ENCODE measurements at regions not wholly inside any gene's neighbourhood (a gene's known extent, or its start where the extent isn't known, plus 50 kb on each side); places are given as distances from the start of the nearest gene placed in this dataset.
A peak's percentile ranks its signal among the peaks of the same experiment; 100 is the strongest.

DNA sequence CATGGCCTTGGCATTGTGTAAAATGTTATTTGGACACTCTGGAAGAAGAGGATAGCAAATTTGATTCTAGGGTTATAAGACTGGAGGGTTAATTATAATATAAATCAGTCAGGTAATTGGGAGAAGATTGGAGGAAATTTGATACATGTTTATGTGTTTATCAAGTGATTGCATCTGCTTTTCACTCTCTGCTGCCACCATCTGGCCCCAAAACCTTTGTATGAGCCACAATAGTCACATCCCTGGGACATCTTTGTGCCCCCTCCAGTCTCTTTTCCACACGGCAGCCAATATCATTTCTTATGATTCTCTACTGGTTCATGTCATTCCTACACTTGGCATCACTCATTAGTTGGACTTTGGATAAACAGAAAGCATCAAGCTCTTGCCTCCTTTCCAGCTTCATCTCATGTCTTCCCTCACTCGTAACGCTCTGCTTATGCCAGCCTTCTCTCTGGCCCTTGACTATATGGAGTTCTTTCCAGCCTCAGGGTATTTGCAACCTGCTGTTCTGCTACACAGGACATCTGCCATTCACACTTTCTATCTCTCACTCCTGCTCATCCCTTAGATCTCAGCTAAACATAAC lies 602.3 kb upstream of the SUCLG2 start:
- TF ChIP-seq CTCF (IDR thresholded peaks at IDR 0.05) (peak in 4 of 6 experiments; percentile 13 to 41 (median 26)), POLR2A (IDR thresholded peaks at IDR 0.05) (no peak)

All from Peyer's patch (tissue), 4 donors.